Osteocyte (in vitro differentiated cells): ENCODE measurements at regions not wholly inside any gene's neighbourhood (a gene's known extent, or its start where the extent isn't known, plus 50 kb on each side); places are given as distances from the start of the nearest gene placed in this dataset.

ENCODE experiments used
- DNase-seq: peaks from one replicate; pipeline ENCODE4 v3.0.0; 2021; ENCODE audit warnings: mixed read lengths; ENCODE audit not compliant: unreplicated experiment; ENCODE audit errors: extremely low spot score
- H3K27ac Mint-ChIP-seq: one replicate; pipeline ENCODE4 v1.8.0; 2021; ENCODE audit warnings: mild to moderate bottlenecking, mixed read lengths; ENCODE audit not compliant: unreplicated experiment
- H3K27me3 Mint-ChIP-seq: one replicate; pipeline ENCODE4 v1.8.0; 2021; ENCODE audit warnings: mixed read lengths; ENCODE audit not compliant: unreplicated experiment
- H3K36me3 Mint-ChIP-seq: one replicate; pipeline ENCODE4 v1.8.0; 2021; ENCODE audit warnings: mixed read lengths; ENCODE audit not compliant: unreplicated experiment
- H3K4me1 Mint-ChIP-seq: one replicate; pipeline ENCODE4 v1.8.0; 2021; ENCODE audit warnings: mixed read lengths; ENCODE audit not compliant: unreplicated experiment
- H3K4me3 Mint-ChIP-seq: one replicate; pipeline ENCODE4 v1.8.0; 2021; ENCODE audit warnings: mild to moderate bottlenecking, moderate library complexity, mixed read lengths; ENCODE audit not compliant: unreplicated experiment
- H3K9me3 Mint-ChIP-seq: one replicate; pipeline ENCODE4 v1.8.0; 2021; ENCODE audit warnings: mixed read lengths; ENCODE audit not compliant: unreplicated experiment
- TF ChIP-seq, protein P1 (sequence below): fragments of 200-600 bp; sonication (generic); IDR thresholded peaks from 2 replicates; pipeline ENCODE4 v1.5.0; 2021; ENCODE audit warnings: antibody characterized with exemption, mild to moderate bottlenecking, moderate library complexity

DNA sequence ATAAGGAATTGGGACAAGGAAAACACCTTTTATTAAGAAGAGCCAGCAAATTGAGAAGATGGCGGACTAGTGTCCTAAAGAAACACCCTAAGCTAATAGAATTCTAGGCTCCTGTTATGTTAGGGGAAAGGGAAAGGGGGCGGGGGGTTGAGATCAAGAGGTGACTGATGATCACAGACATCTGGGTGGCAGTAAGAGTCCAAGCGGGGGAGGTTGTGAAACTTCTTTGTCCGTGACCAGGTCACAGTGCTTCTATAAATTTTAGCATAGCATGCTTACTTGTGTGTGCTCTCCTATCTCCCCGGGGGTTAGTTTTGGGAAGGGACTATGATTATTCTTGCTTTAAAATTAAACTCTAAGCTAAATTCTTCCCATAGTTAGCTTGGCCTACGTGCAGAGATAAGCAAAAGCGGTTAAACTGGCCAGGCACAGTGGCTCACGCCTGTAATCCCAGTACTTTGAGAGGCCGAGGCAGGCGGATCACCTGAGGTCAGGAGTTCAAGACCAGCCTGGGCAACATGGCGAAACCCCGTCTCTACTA, 262.1 kb downstream of the SKIDA1 start:
- Mint-ChIP-seq H3K9me3 (no peaks in the 10 kb centered on the region), H3K36me3 (no peaks in the 10 kb centered on the region), H3K27ac (no peak overlapping the region), H3K4me3 (no peak overlapping the region), H3K27me3 (no peaks in the 10 kb centered on the region), H3K4me1 (peaks cover 8% of the 10 kb centered on the region)
- TF ChIP-seq, protein P1, sequence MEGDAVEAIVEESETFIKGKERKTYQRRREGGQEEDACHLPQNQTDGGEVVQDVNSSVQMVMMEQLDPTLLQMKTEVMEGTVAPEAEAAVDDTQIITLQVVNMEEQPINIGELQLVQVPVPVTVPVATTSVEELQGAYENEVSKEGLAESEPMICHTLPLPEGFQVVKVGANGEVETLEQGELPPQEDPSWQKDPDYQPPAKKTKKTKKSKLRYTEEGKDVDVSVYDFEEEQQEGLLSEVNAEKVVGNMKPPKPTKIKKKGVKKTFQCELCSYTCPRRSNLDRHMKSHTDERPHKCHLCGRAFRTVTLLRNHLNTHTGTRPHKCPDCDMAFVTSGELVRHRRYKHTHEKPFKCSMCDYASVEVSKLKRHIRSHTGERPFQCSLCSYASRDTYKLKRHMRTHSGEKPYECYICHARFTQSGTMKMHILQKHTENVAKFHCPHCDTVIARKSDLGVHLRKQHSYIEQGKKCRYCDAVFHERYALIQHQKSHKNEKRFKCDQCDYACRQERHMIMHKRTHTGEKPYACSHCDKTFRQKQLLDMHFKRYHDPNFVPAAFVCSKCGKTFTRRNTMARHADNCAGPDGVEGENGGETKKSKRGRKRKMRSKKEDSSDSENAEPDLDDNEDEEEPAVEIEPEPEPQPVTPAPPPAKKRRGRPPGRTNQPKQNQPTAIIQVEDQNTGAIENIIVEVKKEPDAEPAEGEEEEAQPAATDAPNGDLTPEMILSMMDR, result no peak
- DNase-seq, result no peak

DNA sequence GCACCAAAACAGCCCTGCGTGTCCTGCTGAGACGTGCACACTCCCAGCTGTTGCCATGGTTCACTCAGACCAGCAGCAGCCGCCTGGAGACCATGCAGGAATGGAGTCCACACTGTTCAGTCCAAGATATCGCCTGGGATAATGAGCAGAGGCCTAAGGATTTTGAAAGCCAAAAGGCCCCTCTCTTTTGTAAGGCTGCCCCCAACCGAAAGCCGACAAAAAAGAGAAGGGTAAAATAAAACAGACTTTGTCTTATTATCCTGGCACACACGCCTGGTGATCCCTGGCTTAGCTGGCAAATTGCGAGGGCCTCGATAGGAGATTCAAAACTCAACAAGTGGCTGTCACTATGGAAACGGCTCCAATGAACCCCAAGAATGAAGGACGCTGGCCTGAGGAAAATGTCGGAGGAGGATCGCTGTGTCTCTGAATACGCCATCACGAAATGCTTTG, 263.6 kb downstream of the SKIDA1 start:
- no peaks in the 10 kb centered on the region for H3K36me3 Mint-ChIP-seq
- H3K4me1 Mint-ChIP-seq, result peaks cover 8% of the 10 kb centered on the region
- H3K27ac Mint-ChIP-seq, result no peak overlapping the region
- no peak for DNase-seq
- H3K27me3 Mint-ChIP-seq, result no peaks in the 10 kb centered on the region
- H3K4me3 Mint-ChIP-seq, result no peak overlapping the region
- no peaks in the 10 kb centered on the region for H3K9me3 Mint-ChIP-seq
- TF ChIP-seq, protein P1, result no peak

DNA sequence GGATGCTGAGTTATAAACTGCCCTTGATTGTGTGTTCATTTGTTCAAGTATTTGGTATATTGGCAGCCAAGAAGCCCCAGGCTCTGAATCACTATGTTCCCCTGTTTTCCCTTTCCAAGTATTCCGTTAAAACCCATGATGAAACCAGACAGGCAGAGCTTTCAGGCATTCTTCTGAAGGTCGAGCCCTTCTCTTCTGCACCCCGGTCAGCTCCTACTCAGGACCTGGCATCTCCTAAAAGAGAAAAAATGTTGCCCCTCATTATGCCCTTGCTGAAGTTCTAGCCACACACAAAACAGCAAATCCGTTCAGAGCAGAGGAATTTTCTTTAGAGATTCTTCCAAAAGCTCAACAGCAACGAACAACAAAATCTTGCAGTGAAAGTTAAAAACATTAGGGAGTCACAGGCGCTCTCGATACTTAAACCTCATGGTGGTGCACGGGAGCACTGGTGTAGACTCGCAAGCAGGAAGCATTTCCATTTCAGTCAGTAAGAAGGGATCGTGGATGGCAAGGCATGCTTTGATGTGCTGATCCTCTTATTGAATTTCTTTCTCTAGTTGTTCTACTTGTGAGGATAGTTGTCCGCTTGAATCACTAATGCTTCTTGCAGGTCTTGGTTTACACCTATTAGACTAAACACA, 264.9 kb downstream of the SKIDA1 start:
- H3K4me3 Mint-ChIP-seq, result no peak overlapping the region
- DNase-seq, result no peak
- TF ChIP-seq, protein P1, result no peak
- H3K36me3 Mint-ChIP-seq, result no peaks in the 10 kb centered on the region
- peaks cover 4% of the 10 kb centered on the region for H3K4me1 Mint-ChIP-seq
- H3K27me3 Mint-ChIP-seq, result no peaks in the 10 kb centered on the region
- no peak overlapping the region for H3K27ac Mint-ChIP-seq
- H3K9me3 Mint-ChIP-seq, result no peaks in the 10 kb centered on the region

DNA sequence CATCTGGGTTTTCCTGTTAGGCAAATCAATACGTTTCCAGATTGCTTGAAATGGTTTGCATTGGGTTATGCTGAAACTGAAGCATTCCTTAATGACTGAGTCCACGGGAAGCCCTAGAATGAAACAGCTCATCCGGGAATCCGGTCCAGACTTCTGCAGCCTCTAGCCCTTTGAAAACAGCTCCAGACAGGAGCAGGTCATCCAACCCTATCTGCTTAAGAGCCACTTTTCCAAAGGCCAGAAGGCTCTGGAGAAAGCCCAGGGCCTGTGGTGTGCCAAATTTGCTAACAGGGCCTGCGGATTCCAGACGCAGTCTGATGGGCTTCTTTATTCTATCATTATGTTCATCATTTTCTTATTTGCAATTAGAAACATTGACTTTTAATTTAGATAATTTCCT, 265.4 kb downstream of the SKIDA1 start:
- DNase-seq, result no peak
- Mint-ChIP-seq H3K9me3 (no peaks in the 10 kb centered on the region), H3K4me1 (no peaks in the 10 kb centered on the region), H3K27ac (no peak overlapping the region), H3K36me3 (no peaks in the 10 kb centered on the region), H3K4me3 (no peak overlapping the region), H3K27me3 (no peaks in the 10 kb centered on the region)
- TF ChIP-seq, protein P1, result no peak

DNA sequence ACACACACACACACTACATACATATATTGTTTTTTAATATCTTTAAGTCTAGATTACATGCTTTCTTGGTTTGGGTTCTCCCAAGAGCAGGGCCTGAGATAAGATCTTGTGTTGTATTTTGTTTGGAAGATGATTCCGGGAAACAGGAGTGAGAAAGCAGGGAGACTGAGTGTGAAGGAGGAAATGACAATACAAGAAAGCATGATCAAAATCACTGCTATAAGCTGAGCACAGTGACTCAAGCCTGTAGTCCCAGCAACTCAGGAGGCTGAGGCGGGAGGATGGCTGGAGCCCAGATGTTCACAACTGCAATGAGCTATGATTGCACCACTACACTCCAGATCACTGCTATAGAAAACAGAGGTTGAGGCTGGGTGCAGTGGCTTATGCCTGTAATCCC, 267.6 kb downstream of the SKIDA1 start:
- no peaks in the 10 kb centered on the region for H3K36me3 Mint-ChIP-seq
- DNase-seq, result no peak
- peaks cover 4% of the 10 kb centered on the region for H3K27me3 Mint-ChIP-seq
- H3K4me3 Mint-ChIP-seq, result no peak overlapping the region
- H3K27ac Mint-ChIP-seq, result no peak overlapping the region
- no peaks in the 10 kb centered on the region for H3K4me1 Mint-ChIP-seq
- TF ChIP-seq, protein P1, result no peak
- no peaks in the 10 kb centered on the region for H3K9me3 Mint-ChIP-seq
